Mucosa of descending colon (tissue), 3 donors: ENCODE measurements at regions not wholly inside any gene's neighbourhood (a gene's known extent, or its start where the extent isn't known, plus 50 kb on each side); places are given as distances from the start of the nearest gene placed in this dataset.
A peak's percentile ranks its signal among the peaks of the same experiment; 100 is the strongest.

ENCODE experiments used
- ATAC-seq: fragments of 200-7000 bp; cut with Tn5 transposase; one replicate; pipeline ENCODE4 v1.9.1; 2020; ENCODE audit warnings: mild to moderate bottlenecking, moderate library complexity
- DNase-seq, 3 donors: peaks; one replicate each; pipeline ENCODE4 v3.0.0-alpha.2; 2020
- H3K36me3 ChIP-seq: fragments of 200-600 bp; one replicate; pipeline ENCODE4 v1.8.0; 2021; ENCODE audit warnings: low read depth, mild to moderate bottlenecking
- H3K4me1 ChIP-seq: fragments of 200-600 bp; one replicate; pipeline ENCODE4 v1.8.0; 2021; ENCODE audit warnings: low read depth, mild to moderate bottlenecking
- H3K4me3 ChIP-seq: fragments of 200-600 bp; one replicate; pipeline ENCODE4 v1.8.0; 2021; ENCODE audit warnings: mild to moderate bottlenecking
- H3K9me3 ChIP-seq: fragments of 200-600 bp; one replicate; pipeline ENCODE4 v1.8.0; 2021; ENCODE audit warnings: mild to moderate bottlenecking
- intact Hi-C, 2 donors: fragments of 100-400 bp; cut with DNase I in 1 of 2; cut with micrococcal nuclease in 1 of 2; formaldehyde crosslinking; loops; one replicate each; pipeline versions ENCODE4 v1.11.0 to v1.11.1; 2022; cut with DNase I, micrococcal nuclease
- TF ChIP-seq, protein P1 (sequence below): fragments of 200-600 bp; IDR thresholded peaks from one replicate; pipeline ENCODE4 v1.8.0; 2022; ENCODE audit warnings: antibody characterized with exemption, mild to moderate bottlenecking
- donor health status: DM: no; HTN: no; CAD: no; lungs with moderate emphysema.
- donor health status: DM: no; HTN: no; CAD: no.
- donor health status: DM: no; HTN: yes; CAD: no.

DNA sequence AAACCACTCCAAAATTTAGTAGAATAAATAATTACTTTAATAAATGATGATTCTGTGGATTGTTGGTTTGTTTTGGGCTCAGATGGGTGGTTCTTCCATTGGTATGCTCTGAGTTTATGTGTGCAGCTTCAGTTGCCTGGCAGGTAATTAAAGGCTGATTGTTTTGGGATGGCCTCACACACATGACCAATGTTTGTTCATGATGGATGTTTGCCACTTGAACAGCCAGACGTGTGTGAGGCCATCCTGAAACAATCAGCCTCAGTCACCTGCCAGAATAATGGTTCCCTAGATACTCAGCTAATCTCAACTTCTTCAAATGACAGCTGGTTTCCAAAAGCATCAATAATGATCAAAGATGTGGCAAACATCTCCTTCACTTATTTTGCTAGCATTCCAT lies 352.5 kb upstream of the GULP1 start:
- no peak overlapping the region for H3K4me3 ChIP-seq
- TF ChIP-seq, protein P1, sequence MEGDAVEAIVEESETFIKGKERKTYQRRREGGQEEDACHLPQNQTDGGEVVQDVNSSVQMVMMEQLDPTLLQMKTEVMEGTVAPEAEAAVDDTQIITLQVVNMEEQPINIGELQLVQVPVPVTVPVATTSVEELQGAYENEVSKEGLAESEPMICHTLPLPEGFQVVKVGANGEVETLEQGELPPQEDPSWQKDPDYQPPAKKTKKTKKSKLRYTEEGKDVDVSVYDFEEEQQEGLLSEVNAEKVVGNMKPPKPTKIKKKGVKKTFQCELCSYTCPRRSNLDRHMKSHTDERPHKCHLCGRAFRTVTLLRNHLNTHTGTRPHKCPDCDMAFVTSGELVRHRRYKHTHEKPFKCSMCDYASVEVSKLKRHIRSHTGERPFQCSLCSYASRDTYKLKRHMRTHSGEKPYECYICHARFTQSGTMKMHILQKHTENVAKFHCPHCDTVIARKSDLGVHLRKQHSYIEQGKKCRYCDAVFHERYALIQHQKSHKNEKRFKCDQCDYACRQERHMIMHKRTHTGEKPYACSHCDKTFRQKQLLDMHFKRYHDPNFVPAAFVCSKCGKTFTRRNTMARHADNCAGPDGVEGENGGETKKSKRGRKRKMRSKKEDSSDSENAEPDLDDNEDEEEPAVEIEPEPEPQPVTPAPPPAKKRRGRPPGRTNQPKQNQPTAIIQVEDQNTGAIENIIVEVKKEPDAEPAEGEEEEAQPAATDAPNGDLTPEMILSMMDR: no peak
- no peak for ATAC-seq
- H3K9me3 ChIP-seq: no peaks in the 10 kb centered on the region
- no peaks in the 10 kb centered on the region for H3K36me3 ChIP-seq
- no peak for DNase-seq
- intact Hi-C loops: no loop called here
- no peaks in the 10 kb centered on the region for H3K4me1 ChIP-seq

DNA sequence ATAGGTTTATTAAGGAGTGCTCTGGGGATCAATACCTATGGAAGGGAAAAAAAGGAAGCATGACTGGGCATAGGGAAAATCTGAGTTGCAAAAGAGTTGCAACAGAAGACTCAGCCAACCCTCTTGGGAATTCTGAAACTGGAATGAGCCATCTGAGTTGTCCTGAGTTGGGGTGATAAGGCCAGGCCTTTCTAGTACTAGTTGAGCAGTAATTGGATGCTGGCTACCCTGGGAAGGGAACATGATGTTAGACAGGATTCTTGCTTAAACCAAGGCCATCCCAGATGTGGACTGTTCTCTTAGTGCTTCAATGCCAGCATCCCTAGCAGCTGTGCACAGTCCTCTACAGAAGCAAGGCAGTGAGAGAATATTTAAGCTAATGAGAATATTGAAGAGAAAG lies 348.8 kb upstream of the GULP1 start:
- intact Hi-C loops: no loop called here
- DNase-seq (no peak), ATAC-seq (peak; percentile 28)
- Histone ChIP-seq H3K36me3 (no peaks in the 10 kb centered on the region), H3K9me3 (no peaks in the 10 kb centered on the region), H3K4me3 (no peak overlapping the region), H3K4me1 (no peaks in the 10 kb centered on the region)
- TF ChIP-seq, protein P1: no peak

DNA sequence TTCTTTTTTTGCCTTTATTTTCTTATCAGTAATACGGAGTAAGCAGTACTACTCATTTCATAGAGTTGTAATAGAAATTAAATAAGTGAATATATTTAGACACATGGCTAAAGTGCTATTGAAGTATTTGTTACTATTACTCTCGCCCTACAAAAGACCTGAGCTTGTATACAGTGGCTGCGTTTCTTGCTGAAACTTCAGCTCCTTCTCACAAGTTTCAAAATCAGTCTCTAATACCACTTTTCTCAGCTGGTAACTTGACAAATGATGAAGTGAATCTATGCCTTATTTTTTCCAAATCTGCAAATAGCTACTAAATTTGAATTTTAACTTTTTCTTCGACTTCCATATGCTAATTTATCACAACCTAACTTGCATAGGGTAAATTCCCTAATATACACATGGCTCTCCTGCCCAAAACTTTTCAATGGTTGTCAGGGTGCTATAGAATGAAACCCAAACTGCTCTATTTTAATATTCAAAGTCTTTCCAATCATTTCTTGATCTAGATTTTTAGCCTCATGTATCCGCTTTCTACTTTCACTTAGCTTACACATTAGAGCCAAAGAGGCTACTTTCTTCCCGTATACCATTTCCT lies 347.8 kb upstream of the GULP1 start:
- DNase-seq (no peak), ATAC-seq (no peak)
- no peaks in the 10 kb centered on the region for H3K9me3 ChIP-seq
- no peaks in the 10 kb centered on the region for H3K36me3 ChIP-seq
- TF ChIP-seq, protein P1: no peak
- intact Hi-C loops: no loop called here
- no peak overlapping the region for H3K4me3 ChIP-seq
- no peaks in the 10 kb centered on the region for H3K4me1 ChIP-seq

DNA sequence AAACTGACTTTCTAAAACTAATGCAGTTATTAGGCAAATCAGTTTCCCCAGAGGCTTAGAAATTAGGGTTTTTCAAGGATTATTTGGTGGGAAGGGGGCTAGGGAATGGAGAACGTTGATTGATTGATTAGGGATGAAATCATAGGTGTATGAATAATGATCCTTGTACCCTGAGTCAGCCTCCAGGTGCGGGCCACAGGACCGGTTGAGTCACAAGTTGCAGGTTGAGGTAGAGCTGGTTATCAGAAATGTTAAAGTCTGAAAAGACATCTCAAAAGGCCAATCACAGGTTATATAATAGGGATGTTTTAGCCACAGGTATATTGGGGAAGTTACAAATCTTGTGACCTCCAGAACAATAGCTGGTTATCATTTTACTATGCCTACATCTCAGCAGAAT lies 341.8 kb upstream of the GULP1 start:
- Histone ChIP-seq H3K4me3 (no peak overlapping the region), H3K9me3 (peaks cover 4% of the 10 kb centered on the region), H3K4me1 (no peaks in the 10 kb centered on the region), H3K36me3 (no peaks in the 10 kb centered on the region)
- intact Hi-C loops: no loop called here
- ATAC-seq (no peak), DNase-seq (no peak)
- TF ChIP-seq, protein P1: no peak

DNA sequence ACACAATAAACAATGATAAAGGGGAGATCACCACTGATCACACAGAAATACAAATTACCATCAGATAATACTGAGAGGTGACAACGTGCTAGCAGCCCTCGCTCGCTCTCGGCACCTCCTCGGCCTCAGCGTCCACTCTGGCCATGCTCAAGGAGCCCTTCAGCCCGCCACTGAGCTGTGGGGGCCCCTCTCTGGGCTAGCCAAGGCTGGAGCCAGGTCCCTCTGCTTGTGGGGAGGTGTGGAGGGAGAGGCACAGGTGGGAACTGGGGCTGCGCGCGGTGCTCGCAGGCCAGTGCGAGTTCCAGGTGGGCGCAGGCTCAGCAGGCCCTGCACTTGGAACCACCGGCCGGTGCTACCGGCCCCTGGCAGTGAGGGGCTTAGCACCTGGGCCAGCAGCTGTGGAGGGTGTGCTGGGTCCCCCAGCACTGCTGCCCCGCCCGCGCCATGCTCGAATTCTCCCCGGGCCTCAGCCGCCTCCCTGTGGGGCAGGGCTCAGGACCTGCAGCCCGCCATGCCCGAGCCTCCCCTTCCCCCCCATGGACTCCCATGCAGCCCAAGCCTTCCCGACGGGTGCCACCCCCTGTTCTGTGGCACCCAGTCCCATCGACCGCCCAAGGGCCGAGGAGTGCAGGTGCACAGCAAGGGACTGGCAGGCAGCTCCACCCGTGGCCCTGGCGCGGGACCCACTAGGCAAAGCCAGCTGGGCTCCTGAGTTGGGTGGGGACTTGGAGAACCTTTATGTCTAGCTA lies 340.0 kb upstream of the GULP1 start:
- H3K4me1 ChIP-seq: no peaks in the 10 kb centered on the region
- TF ChIP-seq, protein P1: no peak
- ATAC-seq (no peak), DNase-seq (no peak)
- intact Hi-C loops: no loop called here
- H3K9me3 ChIP-seq: peaks cover 4% of the 10 kb centered on the region
- no peak overlapping the region for H3K4me3 ChIP-seq
- no peaks in the 10 kb centered on the region for H3K36me3 ChIP-seq
